ENCODE measurements at regions not wholly inside any gene's neighbourhood (a gene's known extent, or its start where the extent isn't known, plus 50 kb on each side); places are given as distances from the start of the nearest gene placed in this dataset.

DNA sequence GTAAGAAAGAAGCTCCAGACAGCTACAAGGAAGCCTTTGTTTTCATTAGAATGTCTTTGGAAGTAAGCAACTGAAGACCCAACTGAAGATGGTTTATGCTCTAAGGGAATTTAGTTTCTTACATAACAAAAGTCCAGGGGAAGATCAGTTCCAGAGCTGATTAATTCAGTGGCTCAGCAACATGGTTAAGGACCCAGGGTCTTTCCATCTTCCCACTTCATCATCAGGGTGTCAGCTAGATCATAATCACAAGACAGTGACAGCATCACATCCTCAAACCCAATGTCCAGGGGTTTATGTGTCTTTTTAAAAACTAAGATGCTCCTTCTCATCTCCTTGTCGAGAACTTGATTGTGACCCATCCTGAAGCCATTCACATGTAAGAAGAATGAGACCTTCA, 119.7 kb upstream of the PRDM1 start:
- DNase-seq (ENCODE audit: low read depth), result no peak

DNA sequence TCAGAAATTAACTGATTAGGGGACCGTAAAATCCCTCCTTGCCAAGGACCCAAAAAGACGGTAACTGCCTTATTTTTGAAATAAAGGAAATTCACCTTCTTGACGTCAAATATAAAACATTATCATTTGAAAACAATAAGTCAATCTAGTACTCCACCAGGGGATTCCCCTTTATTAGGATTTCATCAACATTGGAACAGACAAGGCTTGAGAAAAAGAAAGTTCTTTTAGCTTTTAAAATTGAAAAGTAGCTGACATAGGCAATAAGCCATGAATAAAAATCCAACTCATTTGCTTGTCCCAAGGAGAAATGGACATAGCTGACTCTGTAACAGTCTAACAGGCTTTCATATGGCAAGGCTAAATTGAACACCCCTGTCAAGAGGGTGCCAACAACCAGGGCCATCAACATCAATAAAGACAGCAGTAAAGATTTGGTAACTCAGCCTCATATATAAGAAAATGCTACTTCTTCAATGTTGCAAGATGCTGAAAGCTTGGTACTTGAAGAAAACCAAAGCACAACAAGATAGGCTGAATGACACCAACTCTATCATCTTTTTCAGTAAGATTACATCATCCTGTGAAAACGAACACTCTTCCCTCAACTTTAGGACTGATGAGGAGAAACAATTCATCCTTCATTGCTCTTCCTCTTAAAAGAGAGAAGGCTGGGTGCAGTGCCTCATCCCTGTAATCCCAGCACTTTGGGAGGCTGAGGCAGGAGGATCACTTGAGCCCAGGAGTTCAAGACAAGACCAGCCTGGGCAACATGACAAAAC, 121.0 kb upstream of the PRDM1 start:
- DNase-seq (ENCODE audit: low read depth), result no peak

DNA sequence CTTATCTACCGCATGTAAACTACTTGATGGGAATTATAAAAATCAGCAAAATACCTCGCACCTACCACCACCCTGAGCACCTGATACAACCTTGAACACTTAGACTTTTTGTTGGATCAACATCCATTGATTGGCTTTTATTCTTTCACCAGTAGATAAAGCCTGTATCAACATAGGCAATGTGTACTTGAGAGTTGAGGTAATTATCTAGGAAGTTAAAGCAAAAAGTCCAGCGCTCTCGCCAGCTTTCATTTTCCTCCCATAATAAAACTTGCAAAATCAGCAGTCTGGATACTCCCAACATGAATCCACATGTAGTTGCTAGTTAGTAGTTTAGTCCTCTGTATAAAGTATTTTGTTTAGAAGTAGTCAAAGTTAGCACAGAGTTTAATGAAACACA, 132.0 kb upstream of the PRDM1 start:
- DNase-seq (ENCODE audit: low read depth), result no peak

DNA sequence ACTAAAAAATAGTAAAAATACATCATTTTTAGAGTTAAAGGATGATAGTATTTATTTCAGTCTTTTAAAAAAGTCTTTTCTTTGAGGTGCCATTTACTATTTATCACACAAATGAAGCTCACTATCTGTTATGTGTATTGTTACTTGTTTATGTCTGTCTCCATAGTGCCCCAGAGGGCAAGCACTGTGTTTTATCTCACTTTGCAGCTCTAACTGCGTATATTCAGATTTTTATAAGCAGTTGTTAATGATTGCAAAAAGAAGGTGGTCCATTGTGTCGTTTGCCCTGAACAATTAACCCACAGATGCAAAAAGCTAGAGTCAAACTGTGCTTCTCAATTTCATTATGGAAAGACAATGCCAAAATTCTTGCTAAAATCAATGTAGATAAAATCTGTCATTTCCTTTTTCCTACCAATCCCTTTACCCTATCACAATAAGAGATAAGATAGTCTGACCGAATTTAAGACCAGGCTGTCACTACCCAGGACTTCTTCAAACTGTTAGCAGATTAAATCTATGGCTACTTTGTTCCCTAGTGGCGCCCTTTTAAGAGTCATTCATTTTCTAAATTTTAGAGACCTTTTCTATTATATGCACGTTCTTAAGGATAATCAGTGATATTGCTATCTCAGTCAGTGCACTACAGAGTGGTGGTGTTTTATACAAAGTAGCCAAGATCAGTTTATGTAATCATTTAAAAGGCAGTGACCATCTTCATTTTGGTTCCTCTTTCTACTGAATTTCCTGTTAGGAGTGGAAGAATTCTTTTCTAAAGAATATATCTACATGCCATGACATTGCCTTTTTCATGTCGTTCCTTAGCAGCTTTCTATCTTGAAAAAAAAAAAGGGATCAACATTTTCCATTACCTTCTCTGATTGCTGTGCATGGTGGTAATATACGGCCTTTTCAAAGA, 133.1 kb upstream of the PRDM1 start:
- no peak for DNase-seq (ENCODE audit: low read depth)

DNA sequence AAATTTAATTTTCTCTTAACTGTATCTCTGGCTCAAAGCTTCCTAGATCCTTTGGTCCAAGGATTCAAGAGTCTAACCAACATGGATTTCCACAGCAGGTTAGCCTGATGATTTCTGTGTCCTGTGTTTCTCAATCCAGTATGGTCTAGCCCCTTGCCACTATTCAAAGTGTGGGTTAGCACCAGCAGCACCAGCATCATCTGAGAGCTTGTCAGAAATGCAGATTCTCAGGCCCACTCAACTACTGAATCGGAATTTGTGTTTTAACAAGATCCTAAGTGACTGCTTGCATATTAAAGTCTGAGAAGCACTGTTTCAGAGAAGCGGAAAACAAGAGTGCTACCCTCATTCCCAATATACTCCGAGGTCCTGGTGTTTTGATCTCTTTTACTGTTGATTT, 133.8 kb upstream of the PRDM1 start:
- no peak for DNase-seq (ENCODE audit: low read depth)

DNA sequence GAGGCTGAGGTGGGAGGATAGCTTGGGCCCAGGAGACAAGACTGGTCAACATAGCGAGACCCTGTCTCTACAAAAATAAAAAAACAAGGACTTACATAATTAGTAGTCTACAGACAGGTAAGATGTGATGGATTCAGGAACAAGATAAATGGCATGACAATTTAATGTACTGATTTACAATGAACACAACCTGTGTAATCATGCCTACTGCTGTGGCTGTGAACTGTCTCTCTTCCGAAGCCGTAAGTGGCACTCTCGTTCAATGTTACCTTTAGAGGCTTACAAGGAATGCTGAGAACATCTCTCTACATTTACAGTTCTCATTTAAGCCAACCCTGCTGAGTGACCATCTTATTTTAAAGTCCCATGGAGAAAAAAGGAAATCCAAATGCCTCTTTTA, 134.8 kb upstream of the PRDM1 start:
- DNase-seq (ENCODE audit: low read depth), result no peak

DNA sequence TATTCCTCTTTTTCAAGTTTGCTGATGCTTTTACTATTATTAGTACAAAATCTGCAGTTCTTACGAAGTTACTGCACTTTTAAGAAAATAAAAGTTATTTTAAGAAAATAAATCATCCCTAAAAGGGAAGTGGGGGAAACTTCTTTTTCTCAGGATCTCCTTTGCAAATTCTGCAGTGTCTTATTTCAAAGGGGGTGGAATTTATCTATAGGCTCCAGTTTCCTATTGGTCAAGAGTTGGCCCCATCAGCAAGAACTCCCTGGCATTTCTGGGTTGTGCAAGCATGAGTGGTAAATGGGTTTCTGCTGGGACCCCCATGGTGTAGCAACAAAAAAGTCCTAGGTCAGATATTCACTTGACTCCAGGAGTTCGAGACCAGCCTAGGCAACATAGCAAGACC, 136.3 kb upstream of the PRDM1 start:
- no peak for DNase-seq (ENCODE audit: low read depth)

DNA sequence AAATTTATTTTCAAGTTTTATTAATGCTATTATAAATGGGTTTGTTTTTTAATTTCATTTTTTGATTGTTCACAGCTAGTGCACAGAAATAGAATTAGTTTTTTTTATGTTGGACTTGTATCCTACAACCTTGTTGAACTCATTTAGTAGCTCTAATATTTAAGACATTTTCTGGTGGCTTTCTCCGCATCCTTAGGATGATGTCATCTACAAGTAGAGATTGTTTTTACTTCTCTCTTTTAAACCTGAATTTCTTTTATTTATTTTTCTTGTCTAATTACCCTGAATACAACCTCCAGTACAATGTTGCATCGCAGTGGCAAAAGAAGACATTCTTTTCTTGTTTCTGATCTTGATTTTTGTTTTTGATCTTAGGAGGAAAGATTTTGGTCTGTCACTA, 142.6 kb upstream of the PRDM1 start:
- no peak for DNase-seq (ENCODE audit: low read depth)

DNA sequence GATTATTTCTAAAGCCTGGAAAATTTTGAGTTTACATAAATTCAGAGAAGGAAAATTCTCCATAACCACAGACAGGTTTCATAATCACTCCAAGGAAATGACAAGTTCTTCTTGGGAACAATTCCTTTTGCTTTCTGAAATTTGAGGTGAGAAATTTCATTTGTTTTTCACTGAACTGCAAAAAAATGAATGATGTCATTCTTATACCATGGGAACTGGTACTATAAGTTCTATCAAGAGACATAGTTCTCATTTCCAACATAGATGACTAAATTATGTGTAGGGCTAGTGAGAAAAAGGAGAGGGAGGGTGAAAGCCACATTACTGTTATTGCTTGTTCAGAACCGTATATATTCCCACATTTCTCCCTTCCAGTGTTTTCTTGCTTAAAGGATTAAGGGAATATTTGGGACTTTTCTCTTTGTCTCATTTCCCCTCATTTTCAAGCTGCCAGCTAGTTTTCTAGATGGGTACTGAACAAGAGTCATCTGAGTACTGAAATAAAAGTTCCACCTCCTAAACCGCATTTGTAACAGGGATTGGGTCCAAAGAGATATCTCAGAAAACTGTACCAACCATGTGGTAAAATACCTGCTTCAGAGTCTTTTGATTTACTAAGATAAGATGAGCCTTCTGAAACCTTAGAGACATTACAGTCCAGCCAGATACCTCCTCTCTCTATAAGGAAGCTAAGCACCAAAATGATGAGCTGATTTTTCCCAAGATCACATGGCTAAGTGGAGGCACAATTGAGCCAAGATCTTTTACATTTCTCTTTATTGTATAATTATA, 144.3 kb upstream of the PRDM1 start:
- no peak for DNase-seq (ENCODE audit: low read depth)

DNA sequence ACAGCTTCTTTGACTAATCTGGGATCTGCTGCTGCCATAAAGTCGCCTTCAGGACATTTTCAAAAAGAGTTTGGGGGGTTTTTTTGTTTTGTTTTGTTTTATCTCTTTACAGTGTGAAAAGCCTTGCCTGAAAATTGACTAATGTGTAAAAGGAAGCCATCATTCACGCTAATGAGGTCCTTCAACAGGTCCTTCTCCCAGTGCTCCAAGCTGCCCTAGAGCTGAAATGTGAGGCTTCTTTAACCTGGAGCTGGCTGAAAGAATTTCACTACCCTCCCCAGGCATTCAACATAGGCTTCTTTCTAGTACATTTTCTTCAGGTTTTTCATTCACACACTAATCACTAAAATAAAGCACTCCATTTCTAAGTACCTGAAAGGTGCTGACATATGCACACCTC, 145.1 kb upstream of the PRDM1 start:
- no peak for DNase-seq (ENCODE audit: low read depth)

DNA sequence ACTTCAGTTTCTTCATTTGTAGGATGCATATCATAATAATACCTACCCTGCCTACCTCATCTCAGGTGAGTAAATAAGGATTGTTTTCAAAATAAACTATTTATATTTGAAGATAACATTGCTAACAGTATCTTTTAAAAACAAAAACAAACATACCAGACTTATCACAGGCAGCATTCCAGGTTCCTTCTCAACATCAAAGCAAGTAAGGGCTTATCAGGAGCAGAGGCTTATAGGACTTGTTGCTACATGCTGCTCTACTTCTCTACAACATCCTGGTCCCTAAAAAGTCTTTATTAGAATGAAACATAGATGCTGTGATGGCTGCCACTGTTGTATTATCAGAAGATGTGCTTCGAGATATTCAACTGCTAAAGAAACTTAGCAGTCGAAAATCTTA, 149.2 kb upstream of the PRDM1 start:
- DNase-seq (ENCODE audit: low read depth), result no peak

DNA sequence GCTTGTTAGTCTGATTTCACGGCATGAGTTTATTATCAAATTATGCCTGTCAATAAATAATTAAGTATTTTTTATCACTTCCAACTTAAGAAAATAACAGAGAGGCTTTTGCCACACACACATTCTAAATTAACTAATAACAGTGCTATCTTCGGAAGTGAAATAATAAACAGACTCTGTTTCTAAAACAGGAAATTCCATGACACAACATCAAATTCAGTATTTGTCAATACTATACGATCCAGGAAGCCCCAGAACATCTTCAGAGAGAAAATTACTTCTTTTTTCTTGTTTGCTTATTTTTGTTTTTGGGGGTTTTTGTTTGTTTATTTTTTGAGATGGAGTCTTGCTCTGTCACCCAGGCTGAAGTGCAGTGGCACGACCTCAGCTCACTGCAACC, 150.7 kb upstream of the PRDM1 start:
- DNase-seq (ENCODE audit: low read depth), result no peak

DNA sequence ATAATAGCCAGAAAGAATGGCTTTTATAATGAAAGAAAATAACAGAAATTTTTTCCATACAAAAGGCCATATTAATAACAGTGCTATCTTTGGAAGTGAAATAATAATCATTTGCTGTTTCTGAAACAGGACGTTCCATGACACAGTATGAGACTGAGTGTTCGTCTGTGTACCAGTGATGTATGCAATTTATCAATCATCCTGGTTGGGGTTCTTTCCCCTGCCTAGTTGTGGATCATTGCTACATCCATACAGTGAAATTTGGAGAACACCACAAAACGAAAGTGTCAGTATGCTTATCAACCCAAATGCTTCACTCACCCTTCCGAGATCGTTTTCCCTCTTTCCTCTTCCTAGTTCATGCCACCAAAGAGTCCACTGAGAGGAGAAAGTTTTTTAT, 151.4 kb upstream of the PRDM1 start:
- DNase-seq (ENCODE audit: low read depth), result no peak

DNA sequence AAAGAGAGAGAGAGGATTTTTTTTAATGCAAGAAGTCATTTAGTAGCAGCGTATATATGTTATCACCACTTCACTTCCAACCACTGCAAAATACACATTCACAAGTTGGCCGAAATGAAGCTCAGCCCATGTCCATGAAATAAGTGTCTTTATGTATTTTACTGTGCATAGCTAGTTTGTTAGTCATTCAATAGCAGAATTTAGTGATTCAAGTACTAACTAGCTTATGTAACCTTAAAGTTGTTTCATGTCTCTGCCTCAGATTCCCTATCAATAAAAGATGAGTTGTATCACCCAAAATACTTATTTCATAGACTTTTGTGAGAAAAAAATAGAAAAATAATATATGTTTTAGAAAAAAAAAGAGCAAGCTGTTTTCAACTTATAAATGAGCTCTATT, 153.7 kb upstream of the PRDM1 start:
- DNase-seq (ENCODE audit: low read depth), result no peak

DNA sequence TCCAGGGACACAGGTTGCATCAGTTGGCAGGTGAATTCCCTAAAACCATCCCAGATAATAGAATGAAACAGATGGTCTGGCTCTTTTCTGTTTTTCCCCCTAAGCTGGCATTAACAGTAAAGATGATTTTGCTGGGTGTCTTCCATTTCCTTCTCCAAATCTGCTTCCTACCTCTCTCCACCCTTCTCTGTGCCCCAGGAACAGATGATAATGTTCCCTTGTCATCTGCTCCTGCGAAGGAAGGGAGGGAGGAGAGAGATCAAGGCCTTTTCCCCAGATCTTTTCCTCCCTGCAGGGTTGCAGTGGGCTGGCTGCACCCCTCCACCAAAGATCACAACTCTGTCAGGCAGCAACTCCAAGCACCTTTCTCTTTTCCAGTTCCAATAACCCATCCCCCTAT, 156.5 kb upstream of the PRDM1 start:
- no peak for DNase-seq (ENCODE audit: low read depth)

DNA sequence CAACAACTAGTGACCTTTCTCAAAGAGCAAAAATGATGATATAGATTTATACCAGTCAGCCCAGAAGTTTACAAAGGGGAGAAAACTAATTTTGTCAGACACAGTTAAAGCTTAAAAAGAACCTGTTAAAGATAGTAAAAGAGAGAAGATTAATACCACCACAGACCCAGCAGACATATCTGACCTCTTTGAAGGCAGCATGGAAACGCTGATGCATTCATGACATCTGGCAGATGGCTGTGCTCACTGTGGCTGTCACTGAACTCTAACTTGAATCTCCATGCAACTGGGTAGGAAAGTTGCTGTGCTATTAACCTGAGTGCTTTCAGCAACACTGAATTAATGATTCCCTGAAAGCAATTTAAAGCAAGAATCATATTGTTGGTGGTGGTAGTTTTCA, 159.8 kb upstream of the PRDM1 start:
- no peak for DNase-seq (ENCODE audit: low read depth)

DNA sequence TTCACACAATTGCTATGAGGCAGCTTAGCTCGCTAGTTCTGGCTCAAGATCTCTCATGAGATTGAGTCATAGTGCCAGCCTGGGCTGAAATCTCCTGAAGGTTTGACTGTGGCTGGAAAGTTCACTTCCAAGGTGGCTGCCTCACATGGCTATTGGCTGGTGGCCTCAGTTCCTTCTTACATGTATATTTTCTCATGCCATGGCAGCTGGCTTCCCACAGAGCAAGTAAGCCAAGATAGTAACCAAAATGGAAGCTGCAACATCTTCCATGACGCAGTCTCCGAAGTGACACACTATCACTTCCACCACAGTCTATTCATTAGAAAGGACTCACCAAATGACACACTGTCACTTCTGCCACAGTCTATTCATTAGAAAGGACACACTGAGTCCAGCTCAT, 160.4 kb upstream of the PRDM1 start:
- DNase-seq (ENCODE audit: low read depth), result no peak

DNA sequence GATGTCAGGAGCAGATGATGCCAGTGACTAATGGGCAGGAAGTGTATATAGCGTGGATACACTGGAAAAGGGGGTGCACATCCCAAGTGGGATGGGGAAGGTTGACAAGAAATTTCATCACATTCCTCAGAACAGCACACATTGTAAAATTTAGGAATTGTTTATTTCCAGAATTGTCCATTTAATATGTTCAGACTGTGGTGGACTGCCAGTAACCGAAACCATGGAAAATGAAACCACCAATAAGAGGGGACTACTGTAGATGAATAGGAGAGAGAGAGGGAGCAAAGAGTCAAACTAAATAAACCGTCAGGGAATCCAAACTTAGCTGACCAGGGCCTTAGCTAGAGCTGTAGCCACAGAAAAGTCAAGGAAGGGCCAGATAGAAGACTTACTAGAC, 164.4 kb upstream of the PRDM1 start:
- DNase-seq (ENCODE audit: low read depth), result no peak

DNA sequence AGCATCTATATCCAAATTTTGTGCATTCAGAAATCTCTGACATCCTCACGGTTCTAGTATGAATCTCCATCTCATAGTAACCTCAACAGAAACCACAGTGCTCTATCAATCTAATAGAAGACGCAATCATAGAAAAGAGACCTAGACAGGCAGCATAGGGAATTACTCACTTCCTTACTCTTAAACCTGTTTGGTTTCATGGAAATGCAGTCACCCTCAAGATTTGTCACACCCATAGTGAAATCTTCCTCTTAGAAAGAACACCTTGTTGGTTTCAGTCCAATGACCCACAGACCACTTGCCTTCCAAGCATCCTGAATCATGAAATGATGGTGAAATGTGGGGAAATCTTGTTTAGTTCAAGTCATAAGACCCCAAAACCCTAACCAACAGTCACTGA, 166.1 kb upstream of the PRDM1 start:
- no peak for DNase-seq (ENCODE audit: low read depth)

DNA sequence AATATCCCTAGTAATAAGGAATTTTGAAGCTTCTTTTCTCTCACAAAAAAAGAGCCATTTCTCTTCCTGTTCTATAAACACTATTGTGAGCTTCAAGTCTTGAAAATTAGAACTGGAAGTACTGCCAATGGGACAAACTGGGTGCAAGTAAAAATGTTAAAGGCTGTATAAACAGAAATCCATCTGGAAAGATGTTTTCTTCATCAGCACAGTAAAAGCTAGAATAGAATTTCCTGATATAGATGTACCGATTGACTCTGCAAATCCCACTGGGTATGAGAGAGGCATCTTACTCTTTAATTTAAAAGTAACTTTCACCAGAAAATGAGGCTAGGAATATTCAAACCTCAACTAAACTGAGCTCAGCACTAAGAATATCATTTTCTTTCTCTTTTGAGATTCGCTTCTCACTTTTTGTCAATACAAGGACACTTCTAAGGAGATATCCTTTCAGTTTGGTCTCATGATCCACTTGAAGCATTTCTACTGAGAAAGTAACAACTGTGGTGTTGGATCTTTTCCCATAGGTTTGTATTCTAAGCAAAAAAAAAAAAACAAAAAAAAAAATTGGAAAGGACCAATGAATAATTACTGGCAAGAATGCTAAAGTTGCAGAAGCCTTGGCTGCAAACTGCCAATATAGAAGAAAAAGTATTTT, 169.0 kb upstream of the PRDM1 start:
- no peak for DNase-seq (ENCODE audit: low read depth)

DNA sequence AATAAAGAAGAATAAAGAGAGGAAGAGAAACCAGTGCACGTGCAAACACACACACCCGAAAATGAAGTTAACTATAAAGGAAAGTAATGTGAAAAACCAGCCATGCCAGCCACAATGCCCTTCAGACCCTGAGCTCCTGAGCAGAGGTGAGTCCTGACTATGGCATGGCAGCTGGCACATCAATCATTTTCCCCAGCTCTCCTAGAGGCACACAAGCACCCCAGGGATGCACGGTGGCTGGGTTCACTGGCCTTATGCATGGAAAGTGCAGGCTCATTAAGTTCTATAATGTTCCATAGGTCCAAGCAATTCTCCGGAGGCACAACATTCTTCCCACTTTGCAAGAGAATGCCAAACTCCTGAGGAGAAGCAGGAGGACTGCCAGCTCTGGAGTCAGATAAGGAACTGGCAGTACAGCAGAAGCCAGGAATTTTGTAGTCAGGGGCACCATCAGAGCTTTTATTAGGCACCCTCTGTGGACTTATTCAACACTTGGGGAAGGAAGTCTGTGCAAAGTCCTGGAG, 175.0 kb upstream of the PRDM1 start:
- DNase-seq (ENCODE audit: low read depth), result no peak

DNA sequence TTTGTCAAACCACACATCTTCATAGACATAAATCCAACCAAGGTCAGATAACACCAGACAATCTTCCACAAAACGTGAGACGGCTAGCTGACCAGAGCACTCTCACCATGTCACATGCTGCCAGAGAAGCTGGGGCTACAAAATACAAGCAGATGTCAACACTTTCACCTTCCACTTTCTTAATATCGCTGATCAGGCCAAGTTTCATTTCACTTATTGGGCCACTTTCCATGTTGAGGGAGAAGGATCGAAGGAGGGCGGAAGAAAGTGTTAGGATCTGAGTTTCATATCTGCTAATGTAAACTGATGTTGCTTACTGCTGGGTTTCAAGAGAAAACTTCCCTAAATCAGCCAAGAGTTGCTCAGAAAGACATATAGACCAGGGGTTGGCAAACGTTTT, 177.0 kb upstream of the PRDM1 start:
- DNase-seq (ENCODE audit: low read depth), result no peak
